Neural progenitor cell (in vitro differentiated cells): ENCODE measurements at regions not wholly inside any gene's neighbourhood (a gene's known extent, or its start where the extent isn't known, plus 50 kb on each side); places are given as distances from the start of the nearest gene placed in this dataset.

Experiments used
- DNase-seq: peaks from one replicate; pipeline ENCODE4 v3.0.0-alpha.2; 2016; ENCODE audit warnings: low spot score
- H2AFZ ChIP-seq: fragments of 200-600 bp; sonication (generic); replicated peaks from 2 replicates; pipeline ENCODE4 v1.6.1; 2016; ENCODE audit warnings: antibody characterized with exemption
- H3F3A ChIP-seq: fragments of 200-600 bp; sonication (generic); 2 replicates; pipeline ENCODE4 v1.6.1; 2016; ENCODE audit warnings: antibody characterized with exemption, low read depth
- H3K27ac ChIP-seq: fragments of 200-600 bp; sonication (generic); 2 replicates; pipeline ENCODE4 v1.5.1; 2016; ENCODE audit warnings: mild to moderate bottlenecking
- H3K27me3 ChIP-seq: fragments of 200-600 bp; sonication (generic); 2 replicates; pipeline ENCODE4 v1.6.1; 2016; ENCODE audit warnings: mild to moderate bottlenecking, moderate library complexity
- H3K36me3 ChIP-seq: fragments of 200-600 bp; sonication (generic); 2 replicates; pipeline ENCODE4 v1.5.1; 2016
- H3K4me1 ChIP-seq: fragments of 200-600 bp; sonication (generic); 2 replicates; pipeline ENCODE4 v1.6.1; 2016; ENCODE audit warnings: mixed run types
- H3K4me2 ChIP-seq: fragments of 200-600 bp; sonication (generic); 2 replicates; pipeline ENCODE4 v1.6.1; 2016
- H3K4me3 ChIP-seq: fragments of 200-600 bp; sonication (generic); 2 replicates; pipeline ENCODE4 v1.5.1; 2016
- H3K79me2 ChIP-seq: fragments of 200-600 bp; sonication (generic); 2 replicates; pipeline ENCODE4 v1.6.1; 2016; ENCODE audit warnings: low read depth
- H3K9ac ChIP-seq: fragments of 200-600 bp; sonication (generic); 2 replicates; pipeline ENCODE4 v1.6.1; 2016
- H3K9me3 ChIP-seq: fragments of 200-600 bp; sonication (generic); 2 replicates; pipeline ENCODE4 v1.5.1; 2016; ENCODE audit warnings: low read depth
- H4K20me1 ChIP-seq: fragments of 200-600 bp; sonication (generic); 2 replicates; pipeline ENCODE4 v1.6.1; 2016; ENCODE audit warnings: low read depth
- H3K27ac Mint-ChIP-seq: 3 replicates; pipeline ENCODE4 v1.8.0; 2021; ENCODE audit warnings: mixed read lengths
- H3K27me3 Mint-ChIP-seq: 2 replicates; pipeline ENCODE4 v1.8.0; 2022; ENCODE audit warnings: low read depth, mild to moderate bottlenecking, inconsistent platforms, moderate library complexity, mixed read lengths; ENCODE audit not compliant: insufficient read depth
- H3K36me3 Mint-ChIP-seq: 3 replicates; pipeline ENCODE4 v1.8.0; 2021; ENCODE audit warnings: mixed read lengths
- H3K4me1 Mint-ChIP-seq: 3 replicates; pipeline ENCODE4 v1.8.0; 2021; ENCODE audit warnings: mixed read lengths
- H3K4me3 Mint-ChIP-seq: 3 replicates; pipeline ENCODE4 v1.8.0; 2021; ENCODE audit warnings: mild to moderate bottlenecking, moderate library complexity, mixed read lengths
- H3K9me3 Mint-ChIP-seq: 3 replicates; pipeline ENCODE4 v1.8.0; 2020; ENCODE audit warnings: mixed read lengths
- EZH2 ChIP-seq: fragments of 200-600 bp; sonication (generic); IDR thresholded peaks from 2 replicates; pipeline ENCODE4 v1.6.1; 2017; ENCODE audit warnings: antibody characterized with exemption, mild to moderate bottlenecking, moderate library complexity
- EZH2phosphoT487 ChIP-seq: fragments of 200-600 bp; sonication (generic); IDR thresholded peaks from 2 replicates; pipeline ENCODE4 v1.6.1; 2017; ENCODE audit warnings: antibody characterized with exemption
- TF ChIP-seq, protein P1 (sequence below): fragments of 200-600 bp; sonication (generic); IDR thresholded peaks from 2 replicates; pipeline ENCODE4 v1.5.1; 2017; ENCODE audit warnings: antibody characterized with exemption, mild to moderate bottlenecking

DNA sequence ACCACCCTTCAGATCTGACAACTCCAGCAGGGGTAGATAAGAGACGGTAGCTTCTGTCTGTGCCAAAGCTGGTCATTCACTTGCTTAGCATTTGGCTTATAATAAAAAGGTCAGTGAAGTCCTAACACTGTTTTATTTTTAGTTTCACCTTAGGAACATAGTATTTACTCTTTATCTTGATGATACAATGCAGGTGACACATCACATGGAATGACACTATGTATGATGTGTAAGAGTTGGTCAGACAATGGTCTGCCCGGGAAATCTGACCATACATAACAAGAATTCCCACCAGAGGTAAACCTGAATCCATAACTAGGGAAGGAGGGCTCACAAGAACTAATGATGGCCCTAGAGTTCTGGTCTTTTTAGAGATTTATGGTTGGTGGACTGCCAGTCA lies 66.6 kb downstream of the IFNG start:
- H3K4me3 Mint-ChIP-seq: no peak overlapping the region

DNA sequence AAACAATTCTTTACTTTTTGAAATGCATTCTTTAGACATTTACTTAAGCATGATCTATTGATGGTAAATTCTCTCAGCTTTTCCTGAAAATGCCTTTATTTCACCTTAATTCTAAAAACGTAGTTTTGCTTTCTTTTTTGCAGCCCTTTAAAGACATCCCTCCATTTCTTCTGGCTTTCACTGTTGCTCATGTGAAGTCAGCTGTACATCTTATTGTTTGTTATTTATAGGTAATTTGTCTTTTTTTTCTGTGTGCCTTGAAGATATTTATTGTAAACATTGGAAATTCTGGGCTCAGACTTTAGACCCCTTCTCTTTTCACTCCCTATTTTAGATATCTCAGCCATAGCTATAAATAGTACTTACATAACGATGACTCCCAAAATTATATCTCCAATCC lies 70.4 kb downstream of the IFNG start:
- no peaks in the 10 kb centered on the region for H3K27me3 ChIP-seq
- no peak overlapping the region for H2AFZ ChIP-seq
- H3K4me2 ChIP-seq: no peak overlapping the region
- no peaks in the 10 kb centered on the region for H3K79me2 ChIP-seq
- H3K36me3 Mint-ChIP-seq: no peaks in the 10 kb centered on the region
- no peaks in the 10 kb centered on the region for H3F3A ChIP-seq
- H3K4me3 ChIP-seq: no peak overlapping the region
- H3K9ac ChIP-seq: no peak overlapping the region
- H3K4me1 ChIP-seq: no peaks in the 10 kb centered on the region
- TF ChIP-seq, protein P1, sequence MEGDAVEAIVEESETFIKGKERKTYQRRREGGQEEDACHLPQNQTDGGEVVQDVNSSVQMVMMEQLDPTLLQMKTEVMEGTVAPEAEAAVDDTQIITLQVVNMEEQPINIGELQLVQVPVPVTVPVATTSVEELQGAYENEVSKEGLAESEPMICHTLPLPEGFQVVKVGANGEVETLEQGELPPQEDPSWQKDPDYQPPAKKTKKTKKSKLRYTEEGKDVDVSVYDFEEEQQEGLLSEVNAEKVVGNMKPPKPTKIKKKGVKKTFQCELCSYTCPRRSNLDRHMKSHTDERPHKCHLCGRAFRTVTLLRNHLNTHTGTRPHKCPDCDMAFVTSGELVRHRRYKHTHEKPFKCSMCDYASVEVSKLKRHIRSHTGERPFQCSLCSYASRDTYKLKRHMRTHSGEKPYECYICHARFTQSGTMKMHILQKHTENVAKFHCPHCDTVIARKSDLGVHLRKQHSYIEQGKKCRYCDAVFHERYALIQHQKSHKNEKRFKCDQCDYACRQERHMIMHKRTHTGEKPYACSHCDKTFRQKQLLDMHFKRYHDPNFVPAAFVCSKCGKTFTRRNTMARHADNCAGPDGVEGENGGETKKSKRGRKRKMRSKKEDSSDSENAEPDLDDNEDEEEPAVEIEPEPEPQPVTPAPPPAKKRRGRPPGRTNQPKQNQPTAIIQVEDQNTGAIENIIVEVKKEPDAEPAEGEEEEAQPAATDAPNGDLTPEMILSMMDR: no peak
- TF ChIP-seq EZH2 (no peak), EZH2phosphoT487 (no peak)
- H3K27ac ChIP-seq: no peak overlapping the region
- H3K4me3 Mint-ChIP-seq: no peak overlapping the region
- peaks cover 11% of the 10 kb centered on the region for H3K9me3 Mint-ChIP-seq
- H3K27ac Mint-ChIP-seq: no peak overlapping the region
- no peaks in the 10 kb centered on the region for H3K4me1 Mint-ChIP-seq
- no peak for DNase-seq
- H3K36me3 ChIP-seq: no peaks in the 10 kb centered on the region
- H4K20me1 ChIP-seq: no peaks in the 10 kb centered on the region
- H3K27me3 Mint-ChIP-seq: no peaks in the 10 kb centered on the region
- peaks cover 5% of the 10 kb centered on the region for H3K9me3 ChIP-seq

More for the DNA sequence above, 66.6 kb downstream of the IFNG start:
- no peak for DNase-seq
- Histone ChIP-seq H3F3A (no peaks in the 10 kb centered on the region), H3K79me2 (no peaks in the 10 kb centered on the region), H3K4me1 (no peaks in the 10 kb centered on the region), H3K9ac (no peak overlapping the region), H2AFZ (no peak overlapping the region), H3K4me3 (no peak overlapping the region), H3K27me3 (no peaks in the 10 kb centered on the region), H4K20me1 (no peaks in the 10 kb centered on the region), H3K4me2 (no peak overlapping the region), H3K9me3 (peaks cover 5% of the 10 kb centered on the region), H3K36me3 (no peaks in the 10 kb centered on the region), H3K27ac (no peak overlapping the region)
- no peaks in the 10 kb centered on the region for H3K36me3 Mint-ChIP-seq
- H3K9me3 Mint-ChIP-seq: peaks cover 6% of the 10 kb centered on the region
- H3K27ac Mint-ChIP-seq: no peak overlapping the region
- TF ChIP-seq EZH2 (no peak), EZH2phosphoT487 (no peak)
- TF ChIP-seq, protein P1: no peak
- H3K4me1 Mint-ChIP-seq: no peaks in the 10 kb centered on the region
- H3K27me3 Mint-ChIP-seq: no peaks in the 10 kb centered on the region

DNA sequence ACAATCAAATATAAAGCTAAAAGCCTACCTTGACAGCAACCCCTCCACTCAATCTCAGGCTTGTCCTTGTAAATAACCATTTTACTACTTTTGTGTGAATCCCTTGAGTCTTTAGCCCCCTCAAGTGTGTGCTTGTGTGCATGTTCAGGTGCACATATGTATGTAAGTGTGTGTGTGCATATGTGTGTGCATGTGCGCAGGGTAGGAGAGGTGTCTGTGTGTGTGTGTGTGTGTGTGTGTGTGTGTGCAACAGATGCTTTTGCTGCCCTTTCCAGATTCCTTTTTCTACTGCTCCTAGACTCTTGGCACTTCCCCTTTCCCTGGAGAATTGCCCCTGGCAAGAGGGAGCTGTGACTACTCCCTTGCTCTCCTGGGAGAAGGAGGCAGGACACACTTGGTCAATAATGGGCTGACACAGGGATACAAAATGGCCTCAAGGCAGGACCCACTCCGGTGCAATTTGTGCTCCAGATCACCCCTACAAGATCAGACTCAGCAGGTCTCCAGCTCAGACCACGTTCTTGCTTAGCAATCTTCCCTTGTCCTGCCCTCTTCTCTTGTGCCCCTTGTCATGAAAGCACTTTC lies 73.4 kb downstream of the IFNG start:
- H3K27me3 Mint-ChIP-seq: no peaks in the 10 kb centered on the region
- Histone ChIP-seq H3K4me2 (no peak overlapping the region), H3K9me3 (peaks cover 5% of the 10 kb centered on the region), H3K9ac (no peak overlapping the region), H2AFZ (peak overlapping the region; percentile 47), H3K4me1 (peaks cover 6% of the 10 kb centered on the region), H3K27me3 (no peaks in the 10 kb centered on the region), H3K79me2 (no peaks in the 10 kb centered on the region), H3K4me3 (no peak overlapping the region), H4K20me1 (no peaks in the 10 kb centered on the region), H3F3A (peaks cover 3% of the 10 kb centered on the region), H3K27ac (no peak overlapping the region), H3K36me3 (no peaks in the 10 kb centered on the region)
- H3K27ac Mint-ChIP-seq: no peak overlapping the region
- TF ChIP-seq EZH2 (no peak), EZH2phosphoT487 (no peak)
- TF ChIP-seq, protein P1: no peak
- H3K4me1 Mint-ChIP-seq: no peaks in the 10 kb centered on the region
- no peaks in the 10 kb centered on the region for H3K36me3 Mint-ChIP-seq
- no peak for DNase-seq
- H3K9me3 Mint-ChIP-seq: peaks cover 29% of the 10 kb centered on the region
- H3K4me3 Mint-ChIP-seq: no peak overlapping the region
